A673 (cell line): ENCODE measurements at regions not wholly inside any gene's neighbourhood (a gene's known extent, or its start where the extent isn't known, plus 50 kb on each side); places are given as distances from the start of the nearest gene placed in this dataset.
"Not testable (repeated sequence)": the region's sequence is repeated elsewhere in the genome, so short reads cannot be mapped to it uniquely, and the experiment has no call there.

Experiments
- BruUV-seq: library from RNA; stranded (reverse); fragments of 400-500 nt; replicated peaks from 2 replicates; lab custom pipeline; 2021; lab: Mats Ljungman, UMichigan
- CTCF ChIA-PET: fragments of 300-600 bp; sonication (Branson Sonifier 250); formaldehyde crosslinking; loops from one replicate; lab custom pipeline; 2022; ENCODE audit warnings: antibody characterized with exemption; lab: Charles Lee
- POLR2A ChIA-PET: fragments of 300-600 bp; sonication (Branson Sonifier 250); formaldehyde crosslinking; loops from one replicate; lab custom pipeline; 2022; ENCODE audit warnings: antibody characterized with exemption; ENCODE audit not compliant: low non-redundant PET; lab: Charles Lee
- DNase-seq: peaks from one replicate; pipeline ENCODE4 v3.0.0-alpha.2; 2015; ENCODE audit warnings: low spot score
- H3K27ac ChIP-seq: fragments of 200-600 bp; sonication (generic); 2 replicates; pipeline ENCODE4 v1.5.1; 2016; ENCODE audit warnings: mixed run types, low read depth, mild to moderate bottlenecking, mixed read lengths, antibody characterized with exemption, low read length; ENCODE audit not compliant: poor library complexity, severe bottlenecking
- H3K27me3 ChIP-seq: fragments of 200-600 bp; sonication (generic); replicated peaks from 2 replicates; pipeline ENCODE4 v1.6.1; 2017; ENCODE audit warnings: mixed run types, low read depth, mild to moderate bottlenecking, mixed read lengths, antibody characterized with exemption, low read length; ENCODE audit not compliant: insufficient read depth, poor library complexity
- H3K36me3 ChIP-seq: fragments of 200-600 bp; sonication (generic); 2 replicates; pipeline ENCODE4 v1.6.1; 2016; ENCODE audit warnings: mixed run types, mild to moderate bottlenecking, mixed read lengths, antibody characterized with exemption, low read length; ENCODE audit not compliant: insufficient read depth, poor library complexity, severe bottlenecking
- H3K4me1 ChIP-seq: fragments of 200-600 bp; sonication (generic); 2 replicates; pipeline ENCODE4 v1.6.1; 2017; ENCODE audit warnings: mixed run types, mild to moderate bottlenecking, mixed read lengths, antibody characterized with exemption, low read length; ENCODE audit not compliant: insufficient read depth, poor library complexity, severe bottlenecking
- H3K4me3 ChIP-seq: fragments of 200-600 bp; sonication (generic); 2 replicates; pipeline ENCODE4 v1.5.1; 2016; ENCODE audit warnings: low read depth, mixed run types, mild to moderate bottlenecking, mixed read lengths, low read length; ENCODE audit not compliant: poor library complexity, severe bottlenecking
- H3K9me3 ChIP-seq: fragments of 200-600 bp; sonication (generic); 2 replicates; pipeline ENCODE4 v1.6.1; 2016; ENCODE audit warnings: mixed run types, low read depth, mild to moderate bottlenecking, mixed read lengths, antibody characterized with exemption, low read length; ENCODE audit not compliant: poor library complexity, severe bottlenecking
- EZH2 ChIP-seq: fragments of 200-600 bp; sonication (generic); IDR thresholded peaks from 2 replicates; pipeline ENCODE4 v1.6.1; 2017; ENCODE audit warnings: borderline replicate concordance, low read depth, mild to moderate bottlenecking, mixed read lengths, antibody characterized with exemption, low read length; ENCODE audit not compliant: poor library complexity, severe bottlenecking
- intact Hi-C: fragments of 100-400 bp; cut with micrococcal nuclease; formaldehyde crosslinking; loops from one replicate; pipeline ENCODE4 v1.10.0; 2022; ENCODE audit not compliant: unreplicated experiment
- TF ChIP-seq, protein P1 (sequence below): fragments of 300-800, 200-600 bp; sonication (generic); conservative IDR thresholded peaks from 2 replicates; pipeline ENCODE4 v1.5.1; 2017; ENCODE audit warnings: low read depth, mild to moderate bottlenecking, antibody characterized with exemption, low read length, moderate library complexity, mixed read lengths

DNA sequence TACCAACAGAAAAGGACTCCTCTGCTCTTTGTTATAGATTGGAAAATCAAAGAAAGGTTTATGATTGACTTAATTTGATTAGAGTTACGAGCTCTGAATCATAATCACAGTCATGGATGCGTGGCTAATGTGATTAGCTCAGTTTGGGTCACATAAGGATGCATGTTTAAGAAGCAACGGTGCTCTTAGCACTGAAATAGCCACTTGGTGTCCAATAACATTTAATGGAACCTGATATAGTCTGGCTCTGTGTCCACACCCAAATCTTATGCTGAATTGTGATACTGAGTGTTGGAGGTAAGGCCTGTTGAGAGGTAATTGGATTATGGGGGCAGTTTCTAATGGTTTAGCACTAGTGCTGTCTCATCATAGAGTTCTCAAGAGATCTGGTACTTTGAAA, 501.6 kb downstream of the SLC6A15 start:
- Histone ChIP-seq H3K27ac (no peak overlapping the region), H3K4me1 (no peaks in the 10 kb centered on the region), H3K9me3 (no peaks in the 10 kb centered on the region), H3K4me3 (no peak overlapping the region), H3K27me3 (no peaks in the 10 kb centered on the region), H3K36me3 (no peaks in the 10 kb centered on the region)
- ChIA-PET POLR2A (no interaction called here), CTCF (no interaction called here)
- no peak for TF ChIP-seq EZH2
- TF ChIP-seq, protein P1, sequence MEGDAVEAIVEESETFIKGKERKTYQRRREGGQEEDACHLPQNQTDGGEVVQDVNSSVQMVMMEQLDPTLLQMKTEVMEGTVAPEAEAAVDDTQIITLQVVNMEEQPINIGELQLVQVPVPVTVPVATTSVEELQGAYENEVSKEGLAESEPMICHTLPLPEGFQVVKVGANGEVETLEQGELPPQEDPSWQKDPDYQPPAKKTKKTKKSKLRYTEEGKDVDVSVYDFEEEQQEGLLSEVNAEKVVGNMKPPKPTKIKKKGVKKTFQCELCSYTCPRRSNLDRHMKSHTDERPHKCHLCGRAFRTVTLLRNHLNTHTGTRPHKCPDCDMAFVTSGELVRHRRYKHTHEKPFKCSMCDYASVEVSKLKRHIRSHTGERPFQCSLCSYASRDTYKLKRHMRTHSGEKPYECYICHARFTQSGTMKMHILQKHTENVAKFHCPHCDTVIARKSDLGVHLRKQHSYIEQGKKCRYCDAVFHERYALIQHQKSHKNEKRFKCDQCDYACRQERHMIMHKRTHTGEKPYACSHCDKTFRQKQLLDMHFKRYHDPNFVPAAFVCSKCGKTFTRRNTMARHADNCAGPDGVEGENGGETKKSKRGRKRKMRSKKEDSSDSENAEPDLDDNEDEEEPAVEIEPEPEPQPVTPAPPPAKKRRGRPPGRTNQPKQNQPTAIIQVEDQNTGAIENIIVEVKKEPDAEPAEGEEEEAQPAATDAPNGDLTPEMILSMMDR: no peak
- DNase-seq: peak; percentile 22
- BruUV-seq: no TSS peak
- intact Hi-C loops: no loop called here

DNA sequence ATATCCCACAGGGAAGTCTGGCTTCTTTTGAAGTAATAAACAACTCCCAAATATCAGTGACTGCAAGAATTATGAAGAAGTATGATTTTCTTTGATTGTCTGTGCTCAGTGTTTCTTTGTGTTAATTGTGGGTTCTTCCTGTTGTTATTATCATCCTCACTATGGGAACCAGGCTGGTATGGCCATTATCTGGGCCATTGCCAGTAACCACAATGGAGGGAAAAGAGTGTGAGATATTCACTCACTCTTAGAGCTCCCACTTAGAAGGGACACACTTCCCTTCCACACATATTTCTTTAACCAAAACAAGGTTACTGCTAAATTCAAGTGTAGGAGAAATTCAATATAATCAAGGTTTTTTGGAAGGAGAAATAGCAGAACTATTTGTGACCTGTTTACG, 503.7 kb downstream of the SLC6A15 start:
- ChIA-PET POLR2A (no interaction called here), CTCF (no interaction called here)
- Histone ChIP-seq H3K4me1 (no peaks in the 10 kb centered on the region), H3K27me3 (no peaks in the 10 kb centered on the region), H3K27ac (no peak overlapping the region), H3K9me3 (no peaks in the 10 kb centered on the region), H3K36me3 (no peaks in the 10 kb centered on the region), H3K4me3 (no peak overlapping the region)
- no peak for TF ChIP-seq EZH2
- TF ChIP-seq, protein P1: no peak
- peak; percentile 2 for DNase-seq
- intact Hi-C loops: no loop called here
- BruUV-seq: no TSS peak

DNA sequence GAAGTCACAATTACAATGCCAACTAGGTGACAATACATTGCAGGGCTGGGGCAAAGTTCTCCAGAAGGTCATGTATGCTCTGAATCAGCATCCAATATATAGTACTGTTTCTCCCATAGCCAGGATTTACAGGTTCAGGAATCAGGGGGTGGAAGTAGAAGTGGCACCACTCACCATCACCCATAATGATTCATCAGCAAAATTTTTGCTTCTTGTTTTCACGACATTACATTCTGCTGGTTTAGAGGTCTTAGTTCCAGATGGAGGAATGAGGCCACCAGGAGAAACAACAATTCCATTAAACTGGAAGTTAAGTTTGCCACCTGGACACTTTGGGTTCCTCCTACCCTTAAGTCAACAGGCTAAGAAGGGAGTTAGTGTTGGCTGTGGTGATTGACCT, 505.9 kb downstream of the SLC6A15 start:
- DNase-seq, H3K4me3 ChIP-seq, H3K9me3 ChIP-seq, H3K27me3 ChIP-seq, intact Hi-C loops, BruUV-seq, CTCF ChIA-PET, POLR2A ChIA-PET, H3K36me3 ChIP-seq, H3K27ac ChIP-seq, H3K4me1 ChIP-seq: not testable (repeated sequence)

DNA sequence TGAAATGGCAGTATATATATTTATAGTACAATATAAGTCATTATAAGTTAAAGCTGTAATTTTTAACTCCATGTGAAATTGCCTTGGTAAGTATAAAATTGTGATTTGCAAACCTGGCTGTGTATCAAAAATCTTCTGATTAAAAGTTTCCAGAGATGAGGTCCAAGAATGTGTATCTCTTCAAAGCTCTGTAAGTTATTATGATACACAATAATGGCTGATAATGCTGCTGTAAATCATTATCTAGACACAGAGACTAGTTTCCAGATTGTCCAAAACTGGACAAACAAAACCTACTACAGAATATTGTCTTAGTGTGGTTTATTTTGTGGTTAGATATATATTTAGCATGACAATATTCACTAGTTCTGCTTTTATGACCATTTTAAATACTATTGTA, 514.8 kb downstream of the SLC6A15 start:
- TF ChIP-seq EZH2: no peak
- TF ChIP-seq, protein P1: no peak
- BruUV-seq: no TSS peak
- Histone ChIP-seq H3K9me3 (no peaks in the 10 kb centered on the region), H3K36me3 (no peaks in the 10 kb centered on the region), H3K4me1 (no peaks in the 10 kb centered on the region), H3K27me3 (no peaks in the 10 kb centered on the region), H3K4me3 (no peak overlapping the region), H3K27ac (no peak overlapping the region)
- intact Hi-C loops: loop anchor here (5.0 kb wide), 1 partner anchor 571 kb away; no protein-coding TSS in a partner anchor
- POLR2A ChIA-PET: no interaction called here
- CTCF ChIA-PET: no interaction called here
- DNase-seq: no peak
